ENCODE measurements at regions not wholly inside any gene's neighbourhood (a gene's known extent, or its start where the extent isn't known, plus 50 kb on each side); places are given as distances from the start of the nearest gene placed in this dataset.

GRCh38 chr9:117945286-117945685 is 241.1 kb downstream of the TLR4 start:
- DNase-seq, result no peak

GRCh38 chr9:117951127-117951526 is 246.9 kb downstream of the TLR4 start:
- DNase-seq, result no peak

- no peak for DNase-seq
These were observed 248.4 kb downstream of the TLR4 start for GRCh38 chr9:117952581-117952980.

GRCh38 chr9:117957267-117957666 is 253.1 kb downstream of the TLR4 start:
- DNase-seq, result no peak

- DNase-seq, result no peak
These were observed 254.5 kb downstream of the TLR4 start for GRCh38 chr9:117958726-117959125.

- no peak for DNase-seq
These were observed 259.4 kb downstream of the TLR4 start for GRCh38 chr9:117963493-117964090.

GRCh38 chr9:117970276-117971050 is 266.3 kb downstream of the TLR4 start:
- no peak for DNase-seq

GRCh38 chr9:117974108-117974507 is 269.9 kb downstream of the TLR4 start:
- DNase-seq, result no peak

- no peak for DNase-seq
These were observed 275.7 kb downstream of the TLR4 start for GRCh38 chr9:117979914-117980313.

- no peak for DNase-seq
These were observed 283.7 kb downstream of the TLR4 start for GRCh38 chr9:117987945-117988344.

GRCh38 chr9:117992006-117992405 is 287.8 kb downstream of the TLR4 start:
- no peak for DNase-seq

GRCh38 chr9:118000581-118000980 is 296.4 kb downstream of the TLR4 start:
- no peak for DNase-seq

- no peak for DNase-seq
These were observed 299.0 kb downstream of the TLR4 start for GRCh38 chr9:118003240-118003639.

- no peak for DNase-seq
These were observed 304.0 kb downstream of the TLR4 start for GRCh38 chr9:118008246-118008645.

GRCh38 chr9:118009614-118010013 is 305.4 kb downstream of the TLR4 start:
- DNase-seq, result no peak

GRCh38 chr9:118017607-118018122 is 313.5 kb downstream of the TLR4 start:
- no peak for DNase-seq

- no peak for DNase-seq
These were observed 319.4 kb downstream of the TLR4 start for GRCh38 chr9:118023644-118024043.

- no peak for DNase-seq
These were observed 324.0 kb downstream of the TLR4 start for GRCh38 chr9:118028225-118028624.

- DNase-seq, result no peak
These were observed 325.2 kb downstream of the TLR4 start for GRCh38 chr9:118029425-118029824.

- DNase-seq, result no peak
These were observed 330.5 kb downstream of the TLR4 start for GRCh38 chr9:118034701-118035100.

GRCh38 chr9:118038713-118039112 is 334.5 kb downstream of the TLR4 start:
- DNase-seq, result no peak

GRCh38 chr9:118058227-118058626 is 354.0 kb downstream of the TLR4 start:
- no peak for DNase-seq

GRCh38 chr9:118059484-118060278 is 355.5 kb downstream of the TLR4 start:
- DNase-seq, result peak; percentile 44

- no peak for DNase-seq
These were observed 379.0 kb downstream of the TLR4 start for GRCh38 chr9:118083161-118083560.

Measured in right forelimb (tissue), 1 donor.